Stomach (tissue), 4 donors: ENCODE measurements at regions not wholly inside any gene's neighbourhood (a gene's known extent, or its start where the extent isn't known, plus 50 kb on each side); places are given as distances from the start of the nearest gene placed in this dataset.

ENCODE experiments used
- POLR2A ChIP-seq, 4 donors: fragments of 450-650 bp; IDR thresholded peaks; one replicate each; pipeline ENCODE4 v1.6.1; 2016; ENCODE audit warnings: antibody characterized with exemption in 4 of 4, control low read depth in 2 of 4, mild to moderate bottlenecking in 1 of 4, moderate library complexity in 1 of 4
- POLR2AphosphoS5 ChIP-seq, 3 donors: sonication (generic); formaldehyde crosslinking; IDR thresholded peaks; one replicate each; pipeline ENCODE4 v1.6.1; 2016; ENCODE audit warnings: antibody characterized with exemption in 3 of 3

DNA sequence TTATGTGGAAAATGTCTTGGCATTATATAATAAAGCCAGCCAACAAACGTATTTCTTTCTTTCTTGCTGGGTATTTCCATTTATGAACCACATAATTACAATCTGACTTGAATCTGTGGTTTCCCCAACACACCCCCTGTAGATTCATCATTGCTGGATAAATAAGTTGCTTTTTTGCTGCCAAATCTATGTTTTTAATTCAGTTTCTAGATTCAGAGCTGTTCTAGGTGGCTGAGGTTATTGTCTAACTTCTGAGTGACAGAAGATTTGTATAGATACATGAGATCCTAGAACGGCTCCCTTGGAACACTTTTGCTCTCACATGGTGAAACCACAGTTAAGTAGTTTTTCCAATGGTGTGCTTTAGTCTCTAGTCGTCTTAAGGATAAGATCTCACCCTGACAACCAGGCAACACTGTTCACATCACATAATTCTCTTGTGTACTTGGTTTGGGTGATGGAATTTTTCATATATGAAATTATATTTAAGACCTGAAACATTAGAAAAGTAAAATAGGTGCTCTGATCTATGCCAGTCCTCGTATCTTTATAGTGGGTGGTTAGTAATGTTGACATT lies 239.1 kb downstream of the KLF12 start:
- TF ChIP-seq POLR2AphosphoS5 (IDR thresholded peaks at IDR 0.05): no peak
- TF ChIP-seq POLR2A (IDR thresholded peaks at IDR 0.05): no peak
